ENCODE measurements at regions not wholly inside any gene's neighbourhood (a gene's known extent, or its start where the extent isn't known, plus 50 kb on each side); places are given as distances from the start of the nearest gene placed in this dataset.

- TF ChIP-seq, protein P1, sequence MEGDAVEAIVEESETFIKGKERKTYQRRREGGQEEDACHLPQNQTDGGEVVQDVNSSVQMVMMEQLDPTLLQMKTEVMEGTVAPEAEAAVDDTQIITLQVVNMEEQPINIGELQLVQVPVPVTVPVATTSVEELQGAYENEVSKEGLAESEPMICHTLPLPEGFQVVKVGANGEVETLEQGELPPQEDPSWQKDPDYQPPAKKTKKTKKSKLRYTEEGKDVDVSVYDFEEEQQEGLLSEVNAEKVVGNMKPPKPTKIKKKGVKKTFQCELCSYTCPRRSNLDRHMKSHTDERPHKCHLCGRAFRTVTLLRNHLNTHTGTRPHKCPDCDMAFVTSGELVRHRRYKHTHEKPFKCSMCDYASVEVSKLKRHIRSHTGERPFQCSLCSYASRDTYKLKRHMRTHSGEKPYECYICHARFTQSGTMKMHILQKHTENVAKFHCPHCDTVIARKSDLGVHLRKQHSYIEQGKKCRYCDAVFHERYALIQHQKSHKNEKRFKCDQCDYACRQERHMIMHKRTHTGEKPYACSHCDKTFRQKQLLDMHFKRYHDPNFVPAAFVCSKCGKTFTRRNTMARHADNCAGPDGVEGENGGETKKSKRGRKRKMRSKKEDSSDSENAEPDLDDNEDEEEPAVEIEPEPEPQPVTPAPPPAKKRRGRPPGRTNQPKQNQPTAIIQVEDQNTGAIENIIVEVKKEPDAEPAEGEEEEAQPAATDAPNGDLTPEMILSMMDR (optimal IDR thresholded peaks at IDR 0.05 in 1 of 3, IDR thresholded peaks at IDR 0.05 in 1 of 3, conservative IDR thresholded peaks at IDR 0.05 in 1 of 3; ENCODE audit: extremely low read depth in 1 of 3, insufficient read depth in 2 of 3, low read length in 3 of 3): no peak
- TF ChIP-seq EZH2 (IDR thresholded peaks at IDR 0.05; ENCODE audit: low read length): no peak
Observed at GRCh38 chr16:85187886-85188285, 75.6 kb upstream of the CIBAR2 start.
